ENCODE measurements at regions not wholly inside any gene's neighbourhood (a gene's known extent, or its start where the extent isn't known, plus 50 kb on each side); places are given as distances from the start of the nearest gene placed in this dataset.

DNA sequence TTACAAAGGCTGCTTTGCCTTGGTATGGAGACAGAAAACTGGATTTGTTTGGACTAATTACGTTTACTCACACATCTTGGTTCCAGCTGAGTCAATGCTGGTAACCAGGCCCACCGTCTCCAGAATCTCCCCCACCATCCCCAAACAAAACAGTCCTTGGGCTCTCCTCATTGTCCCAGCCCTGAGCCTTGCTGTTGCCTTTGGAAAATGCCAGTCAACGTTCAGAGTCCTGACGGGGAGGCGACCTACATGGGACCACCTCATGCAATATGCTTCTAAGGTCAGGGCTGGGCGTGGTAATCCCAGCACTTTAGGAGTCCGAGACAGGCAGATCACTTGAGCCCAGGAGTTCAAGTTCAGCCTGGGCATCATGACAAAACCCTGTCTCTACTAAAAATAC, 85.2 kb upstream of the IQSEC1 start:
- Histone ChIP-seq H3K9me3 (ENCODE audit: control insufficient read depth in 4 of 4, insufficient read depth in 3 of 4, low read length in 3 of 4) (peaks cover 0 to 6% (median 2%) of the 10 kb centered on the region in 4 donors), H3K27me3 (ENCODE audit: control insufficient read depth in 3 of 3, insufficient read depth in 3 of 3, low read length in 2 of 3) (peaks cover 0 to 1% (median 0%) of the 10 kb centered on the region in 3 donors), H3K27ac (ENCODE audit: low read depth in 1 of 2, low read length in 1 of 2) (no peak overlapping the region), H3K36me3 (ENCODE audit: control insufficient read depth in 4 of 4, insufficient read depth in 4 of 4, low read length in 4 of 4) (no peaks in the 10 kb centered on the region), H3K4me1 (ENCODE audit: control insufficient read depth in 5 of 5, insufficient read depth in 5 of 5, low read length in 5 of 5) (no peaks in the 10 kb centered on the region), H3K9ac (ENCODE audit: insufficient read depth in 1 of 2, low read length in 2 of 2) (no peak overlapping the region), H3K4me3 (no peak overlapping the region)
- TF ChIP-seq, protein P1, sequence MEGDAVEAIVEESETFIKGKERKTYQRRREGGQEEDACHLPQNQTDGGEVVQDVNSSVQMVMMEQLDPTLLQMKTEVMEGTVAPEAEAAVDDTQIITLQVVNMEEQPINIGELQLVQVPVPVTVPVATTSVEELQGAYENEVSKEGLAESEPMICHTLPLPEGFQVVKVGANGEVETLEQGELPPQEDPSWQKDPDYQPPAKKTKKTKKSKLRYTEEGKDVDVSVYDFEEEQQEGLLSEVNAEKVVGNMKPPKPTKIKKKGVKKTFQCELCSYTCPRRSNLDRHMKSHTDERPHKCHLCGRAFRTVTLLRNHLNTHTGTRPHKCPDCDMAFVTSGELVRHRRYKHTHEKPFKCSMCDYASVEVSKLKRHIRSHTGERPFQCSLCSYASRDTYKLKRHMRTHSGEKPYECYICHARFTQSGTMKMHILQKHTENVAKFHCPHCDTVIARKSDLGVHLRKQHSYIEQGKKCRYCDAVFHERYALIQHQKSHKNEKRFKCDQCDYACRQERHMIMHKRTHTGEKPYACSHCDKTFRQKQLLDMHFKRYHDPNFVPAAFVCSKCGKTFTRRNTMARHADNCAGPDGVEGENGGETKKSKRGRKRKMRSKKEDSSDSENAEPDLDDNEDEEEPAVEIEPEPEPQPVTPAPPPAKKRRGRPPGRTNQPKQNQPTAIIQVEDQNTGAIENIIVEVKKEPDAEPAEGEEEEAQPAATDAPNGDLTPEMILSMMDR (IDR thresholded peaks at IDR 0.05; ENCODE audit: control extremely low read depth, extremely low read depth), result no peak
- WGBS, 2 donors, result 70 to 82% methylated on average over 7 of the region's 7 CpGs
- ATAC-seq (ENCODE audit: insufficient read depth, low FRiP score) (no peak), DNase-seq (no peak)

DNA sequence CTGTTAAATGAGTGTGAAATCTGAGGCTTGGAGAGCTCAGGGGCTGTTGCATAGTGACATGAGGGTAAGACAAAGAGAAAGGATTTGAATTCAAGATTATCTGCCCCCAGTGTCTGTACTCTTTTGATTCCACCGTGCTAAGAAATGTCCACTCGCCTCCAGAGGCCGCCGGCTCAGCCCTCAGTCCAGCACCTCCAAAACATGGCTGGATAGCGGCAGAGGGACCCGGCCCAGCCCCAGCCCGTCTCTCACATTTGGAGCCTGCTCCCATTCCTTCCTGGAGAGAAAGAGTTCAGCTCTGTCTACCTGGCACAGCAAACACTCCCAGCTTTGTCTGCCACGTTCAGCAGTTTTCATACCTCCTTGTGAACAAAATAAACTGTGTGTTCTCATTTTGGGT, 84.8 kb upstream of the IQSEC1 start:
- DNase-seq (no peak), ATAC-seq (ENCODE audit: insufficient read depth, low FRiP score) (no peak)
- no peak overlapping the region for H3K27ac ChIP-seq (ENCODE audit: low read depth in 1 of 2, low read length in 1 of 2)
- no peak overlapping the region for H3K4me3 ChIP-seq
- no peak overlapping the region for H3K9ac ChIP-seq (ENCODE audit: insufficient read depth in 1 of 2, low read length in 2 of 2)
- peaks cover 0 to 4% (median 0%) of the 10 kb centered on the region in 3 donors for H3K27me3 ChIP-seq (ENCODE audit: control insufficient read depth in 3 of 3, insufficient read depth in 3 of 3, low read length in 2 of 3)
- peaks cover 0 to 6% (median 2%) of the 10 kb centered on the region in 4 donors for H3K9me3 ChIP-seq (ENCODE audit: control insufficient read depth in 4 of 4, insufficient read depth in 3 of 4, low read length in 3 of 4)
- no peaks in the 10 kb centered on the region for H3K36me3 ChIP-seq (ENCODE audit: control insufficient read depth in 4 of 4, insufficient read depth in 4 of 4, low read length in 4 of 4)
- 75 to 87% methylated on average over 8 of the region's 8 CpGs for WGBS, 2 donors
- TF ChIP-seq, protein P1 (IDR thresholded peaks at IDR 0.05; ENCODE audit: control extremely low read depth, extremely low read depth), result no peak
- no peaks in the 10 kb centered on the region for H3K4me1 ChIP-seq (ENCODE audit: control insufficient read depth in 5 of 5, insufficient read depth in 5 of 5, low read length in 5 of 5)

DNA sequence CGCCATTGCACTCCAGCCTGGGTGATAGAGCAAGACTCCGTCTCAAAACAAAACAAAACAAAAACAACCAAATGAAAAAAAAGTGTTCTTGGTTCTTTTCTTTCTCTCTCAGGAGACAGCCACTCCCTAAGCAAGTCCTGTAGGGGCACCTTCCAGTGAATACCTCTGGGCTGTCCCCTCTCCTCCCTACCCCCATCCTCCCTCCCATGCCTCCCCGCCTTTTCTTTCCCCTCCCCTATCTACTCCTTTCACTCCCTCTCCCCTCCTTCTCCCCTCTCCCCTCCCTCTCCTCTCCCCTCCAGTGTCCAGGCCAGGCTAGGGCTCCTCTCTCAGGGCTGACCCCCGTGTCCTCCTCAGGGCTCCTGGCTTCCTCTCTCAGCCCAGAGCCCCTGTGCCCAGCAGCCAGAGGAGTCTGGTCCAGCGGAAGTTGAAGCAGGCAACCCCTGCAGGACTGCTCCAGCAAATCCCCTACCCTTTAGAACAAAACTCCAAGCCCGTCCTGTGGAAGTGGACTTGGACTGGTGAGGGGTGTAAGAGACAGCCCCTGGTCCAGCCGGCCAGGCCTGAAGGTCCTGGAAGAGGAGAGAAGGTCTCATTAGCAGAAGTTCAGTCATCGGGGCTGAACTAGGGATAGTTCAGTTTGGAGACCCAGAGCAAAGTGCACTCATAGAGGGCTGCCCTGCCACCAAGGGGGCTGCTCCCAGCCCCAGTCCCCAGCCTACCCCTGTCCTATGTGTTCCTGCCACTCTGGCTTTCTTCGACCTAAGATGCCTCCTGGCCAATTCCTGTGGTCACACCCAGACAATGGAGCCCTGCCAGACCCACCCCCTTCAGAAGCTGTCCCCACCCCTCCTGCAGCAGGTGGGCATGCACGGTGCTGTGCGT, 79.8 kb upstream of the IQSEC1 start:
- Histone ChIP-seq H3K4me1 (ENCODE audit: control insufficient read depth in 5 of 5, insufficient read depth in 5 of 5, low read length in 5 of 5) (peaks cover 0 to 3% (median 0%) of the 10 kb centered on the region in 5 donors), H3K36me3 (ENCODE audit: control insufficient read depth in 4 of 4, insufficient read depth in 4 of 4, low read length in 4 of 4) (no peaks in the 10 kb centered on the region), H3K9me3 (ENCODE audit: control insufficient read depth in 4 of 4, insufficient read depth in 3 of 4, low read length in 3 of 4) (peaks cover 0 to 8% (median 2%) of the 10 kb centered on the region in 4 donors), H3K27ac (ENCODE audit: low read depth in 1 of 2, low read length in 1 of 2) (no peak overlapping the region), H3K9ac (ENCODE audit: insufficient read depth in 1 of 2, low read length in 2 of 2) (no peak overlapping the region), H3K27me3 (ENCODE audit: control insufficient read depth in 3 of 3, insufficient read depth in 3 of 3, low read length in 2 of 3) (peaks cover 0 to 4% (median 0%) of the 10 kb centered on the region in 3 donors), H3K4me3 (no peak overlapping the region)
- WGBS, 2 donors, result 68 to 77% methylated on average over 11 of the region's 11 CpGs
- DNase-seq, result no peak
- no peak for ATAC-seq (ENCODE audit: insufficient read depth, low FRiP score)
- TF ChIP-seq, protein P1 (IDR thresholded peaks at IDR 0.05; ENCODE audit: control extremely low read depth, extremely low read depth), result no peak
